Lung (tissue), 11 donors: ENCODE measurements at regions not wholly inside any gene's neighbourhood (a gene's known extent, or its start where the extent isn't known, plus 50 kb on each side); places are given as distances from the start of the nearest gene placed in this dataset.
A peak's percentile ranks its signal among the peaks of the same experiment; 100 is the strongest.

Source experiments
- ATAC-seq: fragments of 200-7000 bp; cut with Tn5 transposase; one replicate; pipeline ENCODE4 v1.9.1; 2020; ENCODE audit warnings: moderate number of reproducible peaks; ENCODE audit not compliant: insufficient read depth, low FRiP score
- DNase-seq, 3 donors: peaks; one replicate each; pipeline ENCODE4 v3.0.0-alpha.2; 2013 to 2017
- H3K27ac ChIP-seq, 2 donors: one replicate each; pipeline ENCODE4 v1.5.1; 2013; ENCODE audit warnings: mild to moderate bottlenecking in 2 of 2, moderate library complexity in 2 of 2, control low read depth in 1 of 2, inconsistent platforms in 1 of 2, low read depth in 1 of 2, low read length in 1 of 2
- H3K27me3 ChIP-seq, 3 donors: one replicate each; pipeline ENCODE4 v1.5.1; 2013; ENCODE audit warnings: low read length in 2 of 3; ENCODE audit not compliant: control insufficient read depth in 3 of 3, insufficient read depth in 3 of 3
- H3K36me3 ChIP-seq, 4 donors: one replicate each; pipeline ENCODE4 v1.5.1; 2013; ENCODE audit warnings: low read length in 4 of 4, mild to moderate bottlenecking in 1 of 4, moderate library complexity in 1 of 4; ENCODE audit not compliant: control insufficient read depth in 4 of 4, insufficient read depth in 4 of 4
- H3K4me1 ChIP-seq, 5 donors: one replicate each; pipeline ENCODE4 v1.5.1; 2013; ENCODE audit warnings: low read length in 5 of 5, mild to moderate bottlenecking in 2 of 5, moderate library complexity in 1 of 5; ENCODE audit not compliant: control insufficient read depth in 5 of 5, insufficient read depth in 5 of 5
- H3K4me3 ChIP-seq: one replicate; pipeline ENCODE4 v1.5.1; 2013; ENCODE audit warnings: mild to moderate bottlenecking, control low read depth, moderate library complexity
- H3K9ac ChIP-seq, 2 donors: one replicate each; pipeline ENCODE4 v1.5.1; 2013; ENCODE audit warnings: low read length in 2 of 2, control low read depth in 1 of 2; ENCODE audit not compliant: insufficient read depth in 1 of 2
- H3K9me3 ChIP-seq, 4 donors: one replicate each; pipeline ENCODE4 v1.5.1; 2013; ENCODE audit warnings: low read length in 3 of 4, mild to moderate bottlenecking in 1 of 4, moderate library complexity in 1 of 4; ENCODE audit not compliant: control insufficient read depth in 4 of 4, insufficient read depth in 3 of 4
- WGBS, 2 donors: extraction: QIAGEN DNeasy Blood & Tissue Kit; methylation state at CpG; one replicate each; pipeline ENCODE4 v1.1.7; 2013; 5-methylcytosine and 5-hydroxymethylcytosine counted together
- TF ChIP-seq, protein P1 (sequence below): IDR thresholded peaks from 2 replicates; pipeline ENCODE4 v1.5.1; 2012; ENCODE audit warnings: mild to moderate bottlenecking; ENCODE audit errors: control extremely low read depth, extremely low read depth
- donor health status: control.
- donor health status: control.
- donor health status: Bipolar disorder and iron deficiency.
- donor health status: healthy.
- donor health status: DM: yes; HTN: yes; CAD: no.

DNA sequence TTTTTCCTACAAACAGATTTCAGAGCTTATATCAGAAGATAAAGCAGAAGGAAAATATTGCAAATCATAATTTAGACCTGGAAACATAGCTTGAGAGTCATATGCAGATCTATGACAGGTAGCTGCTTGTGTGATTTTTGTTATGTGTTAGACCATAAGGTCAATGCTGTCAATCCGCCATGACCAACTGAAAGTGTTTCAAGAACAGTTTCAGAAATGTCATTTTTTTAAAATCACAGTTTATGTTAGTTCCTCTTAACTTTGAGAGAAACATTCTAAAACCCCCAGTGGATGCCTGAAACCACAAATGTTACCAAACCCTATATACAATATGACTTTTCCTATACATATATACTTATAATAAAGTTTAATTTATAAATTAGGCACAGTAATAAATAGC lies 391.3 kb upstream of the FAM241A start:
- no peak for DNase-seq
- Histone ChIP-seq H3K27ac (no peak overlapping the region), H3K4me1 (no peaks in the 10 kb centered on the region), H3K27me3 (peaks cover 0 to 3% (median 0%) of the 10 kb centered on the region in 3 donors), H3K4me3 (no peak overlapping the region), H3K9me3 (no peaks in the 10 kb centered on the region), H3K9ac (no peak overlapping the region), H3K36me3 (no peaks in the 10 kb centered on the region)
- ATAC-seq: no peak
- 76 to 80% methylated on average over 1 of the region's 1 CpG for WGBS, 2 donors
- TF ChIP-seq, protein P1, sequence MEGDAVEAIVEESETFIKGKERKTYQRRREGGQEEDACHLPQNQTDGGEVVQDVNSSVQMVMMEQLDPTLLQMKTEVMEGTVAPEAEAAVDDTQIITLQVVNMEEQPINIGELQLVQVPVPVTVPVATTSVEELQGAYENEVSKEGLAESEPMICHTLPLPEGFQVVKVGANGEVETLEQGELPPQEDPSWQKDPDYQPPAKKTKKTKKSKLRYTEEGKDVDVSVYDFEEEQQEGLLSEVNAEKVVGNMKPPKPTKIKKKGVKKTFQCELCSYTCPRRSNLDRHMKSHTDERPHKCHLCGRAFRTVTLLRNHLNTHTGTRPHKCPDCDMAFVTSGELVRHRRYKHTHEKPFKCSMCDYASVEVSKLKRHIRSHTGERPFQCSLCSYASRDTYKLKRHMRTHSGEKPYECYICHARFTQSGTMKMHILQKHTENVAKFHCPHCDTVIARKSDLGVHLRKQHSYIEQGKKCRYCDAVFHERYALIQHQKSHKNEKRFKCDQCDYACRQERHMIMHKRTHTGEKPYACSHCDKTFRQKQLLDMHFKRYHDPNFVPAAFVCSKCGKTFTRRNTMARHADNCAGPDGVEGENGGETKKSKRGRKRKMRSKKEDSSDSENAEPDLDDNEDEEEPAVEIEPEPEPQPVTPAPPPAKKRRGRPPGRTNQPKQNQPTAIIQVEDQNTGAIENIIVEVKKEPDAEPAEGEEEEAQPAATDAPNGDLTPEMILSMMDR: no peak

DNA sequence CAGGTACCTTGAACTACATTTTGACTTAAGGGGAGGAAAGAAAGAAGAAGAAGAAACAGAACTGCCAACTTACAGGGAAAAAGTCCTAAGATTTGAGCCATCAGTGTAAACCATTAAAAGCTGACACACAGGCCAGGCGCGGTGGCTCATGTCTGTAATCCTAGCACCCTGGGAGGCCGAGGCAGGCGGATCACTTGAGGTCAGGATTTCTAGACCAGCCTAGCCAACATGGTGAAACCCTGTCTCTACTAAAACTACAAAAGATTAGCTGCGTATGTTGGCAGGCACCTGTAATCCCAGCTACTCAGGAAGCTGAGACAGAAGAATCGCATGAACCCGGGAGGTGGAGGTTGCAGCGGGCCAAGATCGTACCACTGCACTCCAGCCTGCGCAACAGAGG lies 389.7 kb upstream of the FAM241A start:
- 94 to 95% methylated on average over 10 of the region's 10 CpGs for WGBS, 2 donors
- Histone ChIP-seq H3K9ac (no peak overlapping the region), H3K4me1 (no peaks in the 10 kb centered on the region), H3K27ac (no peak overlapping the region), H3K36me3 (no peaks in the 10 kb centered on the region), H3K9me3 (no peaks in the 10 kb centered on the region), H3K4me3 (no peak overlapping the region), H3K27me3 (peaks cover 0 to 3% (median 0%) of the 10 kb centered on the region in 3 donors)
- no peak for DNase-seq
- TF ChIP-seq, protein P1: no peak
- ATAC-seq: no peak

DNA sequence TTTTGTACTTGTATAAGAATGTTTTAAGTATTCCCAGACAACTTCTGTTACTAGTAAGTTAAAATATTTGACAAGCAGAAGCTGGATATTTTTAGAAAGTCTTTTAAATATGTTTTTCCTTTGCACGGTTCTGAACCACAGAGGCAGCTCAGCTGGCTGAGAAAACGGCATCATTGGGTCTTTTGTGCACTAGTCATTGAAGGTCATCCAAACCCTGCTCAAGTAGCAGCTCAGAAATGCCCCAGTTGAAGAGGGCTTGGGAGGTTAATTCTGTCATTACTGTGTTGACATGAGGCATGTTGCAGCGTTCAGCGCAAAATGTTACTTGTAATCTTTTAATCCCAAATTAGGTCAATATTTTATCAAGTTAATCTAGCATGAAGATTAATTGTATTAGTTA lies 383.7 kb upstream of the FAM241A start:
- TF ChIP-seq, protein P1: no peak
- no peak overlapping the region for H3K27ac ChIP-seq
- no peaks in the 10 kb centered on the region for H3K4me1 ChIP-seq
- WGBS, 2 donors: 18 to 25% methylated on average over 4 of the region's 4 CpGs
- no peak for ATAC-seq
- H3K36me3 ChIP-seq: no peaks in the 10 kb centered on the region
- no peak overlapping the region for H3K4me3 ChIP-seq
- H3K27me3 ChIP-seq: no peaks in the 10 kb centered on the region
- H3K9me3 ChIP-seq: no peaks in the 10 kb centered on the region
- no peak overlapping the region for H3K9ac ChIP-seq
- peak in 2 of 3 donors; percentile 16 to 53 for DNase-seq

DNA sequence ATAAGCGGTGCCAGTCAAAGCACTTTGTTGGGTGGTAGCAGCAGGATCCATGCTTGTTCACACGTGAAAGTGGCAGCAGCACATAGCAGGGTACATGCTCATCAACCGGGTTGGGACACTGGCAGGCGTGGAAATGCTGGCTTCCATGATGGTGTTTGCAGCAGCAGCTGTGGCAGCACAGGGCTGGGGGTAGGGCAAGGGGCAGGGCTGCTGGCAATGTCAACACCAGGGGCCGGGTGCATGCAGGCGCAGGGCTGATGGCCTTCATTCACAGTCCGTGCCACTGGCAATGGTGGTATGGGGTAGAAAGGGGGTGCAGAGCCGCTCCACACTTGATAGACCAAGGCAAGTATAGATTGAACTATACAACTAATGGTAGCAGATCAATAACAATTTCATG lies 374.7 kb upstream of the FAM241A start:
- H3K9me3 ChIP-seq: peaks cover 0 to 5% (median 0%) of the 10 kb centered on the region in 4 donors
- no peaks in the 10 kb centered on the region for H3K36me3 ChIP-seq
- H3K4me1 ChIP-seq: no peaks in the 10 kb centered on the region
- H3K9ac ChIP-seq: no peak overlapping the region
- no peak for DNase-seq
- no peak overlapping the region for H3K4me3 ChIP-seq
- H3K27me3 ChIP-seq: no peaks in the 10 kb centered on the region
- 71 to 78% methylated on average over 8 of the region's 8 CpGs for WGBS, 2 donors
- TF ChIP-seq, protein P1: no peak
- no peak for ATAC-seq
- H3K27ac ChIP-seq: no peak overlapping the region
